ENCODE measurements at regions not wholly inside any gene's neighbourhood (a gene's known extent, or its start where the extent isn't known, plus 50 kb on each side); places are given as distances from the start of the nearest gene placed in this dataset.
"Not testable (repeated sequence)": the region's sequence is repeated elsewhere in the genome, so short reads cannot be mapped to it uniquely, and the experiment has no call there.

- not testable (repeated sequence) for TF ChIP-seq POLR2A (IDR thresholded peaks at IDR 0.05)
- TF ChIP-seq, protein P1, sequence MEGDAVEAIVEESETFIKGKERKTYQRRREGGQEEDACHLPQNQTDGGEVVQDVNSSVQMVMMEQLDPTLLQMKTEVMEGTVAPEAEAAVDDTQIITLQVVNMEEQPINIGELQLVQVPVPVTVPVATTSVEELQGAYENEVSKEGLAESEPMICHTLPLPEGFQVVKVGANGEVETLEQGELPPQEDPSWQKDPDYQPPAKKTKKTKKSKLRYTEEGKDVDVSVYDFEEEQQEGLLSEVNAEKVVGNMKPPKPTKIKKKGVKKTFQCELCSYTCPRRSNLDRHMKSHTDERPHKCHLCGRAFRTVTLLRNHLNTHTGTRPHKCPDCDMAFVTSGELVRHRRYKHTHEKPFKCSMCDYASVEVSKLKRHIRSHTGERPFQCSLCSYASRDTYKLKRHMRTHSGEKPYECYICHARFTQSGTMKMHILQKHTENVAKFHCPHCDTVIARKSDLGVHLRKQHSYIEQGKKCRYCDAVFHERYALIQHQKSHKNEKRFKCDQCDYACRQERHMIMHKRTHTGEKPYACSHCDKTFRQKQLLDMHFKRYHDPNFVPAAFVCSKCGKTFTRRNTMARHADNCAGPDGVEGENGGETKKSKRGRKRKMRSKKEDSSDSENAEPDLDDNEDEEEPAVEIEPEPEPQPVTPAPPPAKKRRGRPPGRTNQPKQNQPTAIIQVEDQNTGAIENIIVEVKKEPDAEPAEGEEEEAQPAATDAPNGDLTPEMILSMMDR (IDR thresholded peaks at IDR 0.05) = not testable (repeated sequence)
Observed at GRCh38 chr10:36769741-36770140, 355.7 kb upstream of the ANKRD30A start.
